HepG2 (cell line): ENCODE measurements at regions not wholly inside any gene's neighbourhood (a gene's known extent, or its start where the extent isn't known, plus 50 kb on each side); places are given as distances from the start of the nearest gene placed in this dataset.

ENCODE experiments used
- ZNF432 ChIP-seq: sonication (generic); formaldehyde crosslinking; IDR thresholded peaks from 2 replicates; pipeline ENCODE4 v1.5.0; 2020; ENCODE audit warnings: missing genetic modification reagents, mild to moderate bottlenecking, borderline replicate concordance
- ZNF781 ChIP-seq: sonication (generic); formaldehyde crosslinking; IDR thresholded peaks from 2 replicates; pipeline ENCODE4 v1.5.1; 2020; ENCODE audit warnings: borderline replicate concordance, mild to moderate bottlenecking, missing genetic modification reagents; ENCODE audit errors: not compliant biosample characterization
- TF ChIP-seq, protein P1 (sequence below): sonication (generic); formaldehyde crosslinking; IDR thresholded peaks from 2 replicates; pipeline ENCODE4 v1.9.0; 2021; ENCODE audit warnings: missing genetic modification reagents, mild to moderate bottlenecking, borderline replicate concordance
- TF ChIP-seq, protein P2 (sequence below): sonication (generic); formaldehyde crosslinking; conservative IDR thresholded peaks from 2 replicates; pipeline ENCODE4 v1.4.0; 2020; ENCODE audit warnings: missing genetic modification reagents
- TF ChIP-seq, protein P3 (sequence below): sonication (generic); formaldehyde crosslinking; IDR thresholded peaks from 2 replicates; pipeline ENCODE4 v1.4.0; 2020; ENCODE audit warnings: missing genetic modification reagents, low read depth, mild to moderate bottlenecking, borderline replicate concordance

DNA sequence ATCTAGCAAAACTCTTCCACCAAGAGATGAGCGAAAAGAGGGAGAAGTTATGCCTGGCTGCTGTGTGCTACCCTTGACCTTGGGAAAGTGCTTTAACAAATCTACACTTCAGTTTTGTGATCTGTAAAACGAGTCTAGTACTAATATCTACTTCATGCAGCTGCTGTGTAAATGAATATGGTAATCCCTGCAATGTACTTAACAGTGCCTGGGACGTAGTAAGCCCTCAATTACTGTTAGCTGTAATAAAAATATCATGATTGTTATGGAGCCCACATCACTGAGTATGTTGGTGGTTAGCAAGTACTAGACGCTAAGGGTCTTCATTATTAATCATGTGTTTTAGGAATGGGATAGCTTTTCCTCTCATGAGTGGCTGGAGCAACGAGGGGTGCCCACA is 80.5 kb downstream of the LYZL1 start (continued):
- TF ChIP-seq, protein P1, sequence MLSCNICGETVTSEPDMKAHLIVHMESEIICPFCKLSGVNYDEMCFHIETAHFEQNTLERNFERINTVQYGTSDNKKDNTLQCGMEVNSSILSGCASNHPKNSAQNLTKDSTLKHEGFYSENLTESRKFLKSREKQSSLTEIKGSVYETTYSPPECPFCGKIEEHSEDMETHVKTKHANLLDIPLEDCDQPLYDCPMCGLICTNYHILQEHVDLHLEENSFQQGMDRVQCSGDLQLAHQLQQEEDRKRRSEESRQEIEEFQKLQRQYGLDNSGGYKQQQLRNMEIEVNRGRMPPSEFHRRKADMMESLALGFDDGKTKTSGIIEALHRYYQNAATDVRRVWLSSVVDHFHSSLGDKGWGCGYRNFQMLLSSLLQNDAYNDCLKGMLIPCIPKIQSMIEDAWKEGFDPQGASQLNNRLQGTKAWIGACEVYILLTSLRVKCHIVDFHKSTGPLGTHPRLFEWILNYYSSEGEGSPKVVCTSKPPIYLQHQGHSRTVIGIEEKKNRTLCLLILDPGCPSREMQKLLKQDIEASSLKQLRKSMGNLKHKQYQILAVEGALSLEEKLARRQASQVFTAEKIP: no peak
- TF ChIP-seq, protein P2, sequence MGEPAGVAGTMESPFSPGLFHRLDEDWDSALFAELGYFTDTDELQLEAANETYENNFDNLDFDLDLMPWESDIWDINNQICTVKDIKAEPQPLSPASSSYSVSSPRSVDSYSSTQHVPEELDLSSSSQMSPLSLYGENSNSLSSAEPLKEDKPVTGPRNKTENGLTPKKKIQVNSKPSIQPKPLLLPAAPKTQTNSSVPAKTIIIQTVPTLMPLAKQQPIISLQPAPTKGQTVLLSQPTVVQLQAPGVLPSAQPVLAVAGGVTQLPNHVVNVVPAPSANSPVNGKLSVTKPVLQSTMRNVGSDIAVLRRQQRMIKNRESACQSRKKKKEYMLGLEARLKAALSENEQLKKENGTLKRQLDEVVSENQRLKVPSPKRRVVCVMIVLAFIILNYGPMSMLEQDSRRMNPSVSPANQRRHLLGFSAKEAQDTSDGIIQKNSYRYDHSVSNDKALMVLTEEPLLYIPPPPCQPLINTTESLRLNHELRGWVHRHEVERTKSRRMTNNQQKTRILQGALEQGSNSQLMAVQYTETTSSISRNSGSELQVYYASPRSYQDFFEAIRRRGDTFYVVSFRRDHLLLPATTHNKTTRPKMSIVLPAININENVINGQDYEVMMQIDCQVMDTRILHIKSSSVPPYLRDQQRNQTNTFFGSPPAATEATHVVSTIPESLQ (CRISPR knock-in tag): no peak
- TF ChIP-seq, protein P3, sequence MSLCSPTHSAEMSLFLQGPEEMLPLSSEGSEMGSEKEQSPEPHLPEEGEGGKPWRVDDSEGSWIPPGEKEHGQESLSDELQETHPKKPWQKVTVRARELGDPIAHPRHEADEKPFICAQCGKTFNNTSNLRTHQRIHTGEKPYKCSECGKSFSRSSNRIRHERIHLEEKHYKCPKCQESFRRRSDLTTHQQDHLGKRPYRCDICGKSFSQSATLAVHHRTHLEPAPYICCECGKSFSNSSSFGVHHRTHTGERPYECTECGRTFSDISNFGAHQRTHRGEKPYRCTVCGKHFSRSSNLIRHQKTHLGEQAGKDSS (CRISPR knock-in tag): no peak
- TF ChIP-seq ZNF432 (CRISPR knock-in tag) (no peak), ZNF781 (CRISPR knock-in tag) (no peak)
